H1 (cell line): ENCODE measurements at regions not wholly inside any gene's neighbourhood (a gene's known extent, or its start where the extent isn't known, plus 50 kb on each side); places are given as distances from the start of the nearest gene placed in this dataset.

Experiments
- CTCF ChIA-PET: fragments of 300-600 bp; sonication (Branson Sonifier 250); formaldehyde crosslinking; loops from one replicate; lab custom pipeline; 2021; ENCODE audit not compliant: partially characterized antibody; lab: Charles Lee
- POLR2A ChIA-PET: fragments of 300-600 bp; sonication (Branson Sonifier 250); formaldehyde crosslinking; loops from one replicate; lab custom pipeline; 2021; ENCODE audit warnings: inconsistent platforms; ENCODE audit not compliant: partially characterized antibody; lab: Charles Lee
- DNase-seq, 2 experiments: peaks; one replicate each; pipeline versions ENCODE4 v3.0.0 to v3.0.0-alpha.2; 2010 to 2022; ENCODE audit warnings: low spot score in 2 of 2, low read depth in 1 of 2, mixed read lengths in 1 of 2
- FAIRE-seq: peaks from 2 replicates; lab custom pipeline; 2011; peaks lifted over from hg19 to GRCh38; lab: Jason Lieb, UNC
- H2AFZ ChIP-seq: 2 replicates; pipeline ENCODE4 v1.8.1; 2012; ENCODE audit warnings: low read length, inconsistent platforms
- H2AK5ac ChIP-seq: 2 replicates; pipeline ENCODE4 v1.6.1; 2013; ENCODE audit warnings: low read depth, low read length
- H2BK120ac ChIP-seq: replicated peaks from 2 replicates; pipeline ENCODE3; 2013; ENCODE audit warnings: low read depth, low read length, inconsistent platforms
- H2BK12ac ChIP-seq: 2 replicates; pipeline ENCODE4 v1.6.1; 2013; ENCODE audit warnings: low read depth, low read length
- H2BK15ac ChIP-seq: 2 replicates; pipeline ENCODE4 v1.6.1; 2013; ENCODE audit warnings: low read length
- H2BK20ac ChIP-seq: 2 replicates; pipeline ENCODE4 v1.6.1; 2013; ENCODE audit warnings: low read length
- H2BK5ac ChIP-seq: 2 replicates; pipeline ENCODE4 v1.6.1; 2013; ENCODE audit warnings: low read depth, low read length
- H3K14ac ChIP-seq: 2 replicates; pipeline ENCODE4 v1.6.1; 2013; ENCODE audit warnings: inconsistent platforms; ENCODE audit not compliant: insufficient read length
- H3K18ac ChIP-seq: 2 replicates; pipeline ENCODE4 v1.6.1; 2013; ENCODE audit warnings: low read length; ENCODE audit errors: extremely low read depth
- H3K23ac ChIP-seq: 2 replicates; pipeline ENCODE4 v1.6.1; 2013; ENCODE audit warnings: inconsistent platforms; ENCODE audit not compliant: insufficient read length
- H3K23me2 ChIP-seq: 2 replicates; pipeline ENCODE4 v1.6.1; 2013; ENCODE audit warnings: low read depth, low read length
- H3K27ac ChIP-seq: 2 replicates; pipeline ENCODE4 v1.6.1; 2011; ENCODE audit warnings: low read depth, low read length, inconsistent platforms
- H3K27me3 ChIP-seq, 4 experiments: replicated peaks in 1 of 4; 1 replicate in 1 of 4; 2 replicates in 3 of 4; pipeline versions ENCODE4 v1.6.1 to v1.8.1; 2011 to 2013; ENCODE audit warnings: low read length in 3 of 4, mild to moderate bottlenecking in 3 of 4, inconsistent platforms in 2 of 4, mixed read lengths in 2 of 4, moderate library complexity in 1 of 4; ENCODE audit not compliant: control insufficient read depth in 3 of 4, insufficient read depth in 3 of 4; ENCODE audit errors: extremely low read depth in 1 of 4
- H3K36me3 ChIP-seq, 4 experiments: 2 replicates each; pipeline versions ENCODE4 v1.6.1 to v1.8.1; 2011 to 2013; ENCODE audit warnings: mild to moderate bottlenecking in 4 of 4, low read length in 3 of 4, moderate library complexity in 2 of 4, control low read depth in 1 of 4, inconsistent platforms in 1 of 4; ENCODE audit not compliant: insufficient read depth in 4 of 4, control insufficient read depth in 2 of 4
- H3K4ac ChIP-seq: replicated peaks from 2 replicates; pipeline ENCODE3; 2013; ENCODE audit warnings: low read length, low read depth, mixed read lengths, inconsistent platforms; ENCODE audit not compliant: insufficient read length
- H3K4me1 ChIP-seq, 4 experiments: replicated peaks in 1 of 4; 1 replicate in 1 of 4; 2 replicates in 3 of 4; pipeline versions ENCODE4 v1.6.1 to v1.8.1; 2011 to 2013; ENCODE audit warnings: low read length in 3 of 4, inconsistent platforms in 2 of 4, mixed read lengths in 1 of 4; ENCODE audit not compliant: insufficient read depth in 4 of 4, control insufficient read depth in 3 of 4
- H3K4me2 ChIP-seq, 2 experiments: 2 replicates each; pipeline versions ENCODE4 v1.6.1 to v1.8.1; 2011 to 2013; ENCODE audit warnings: low read depth in 2 of 2, low read length in 2 of 2, control low read depth in 1 of 2, inconsistent platforms in 1 of 2, mild to moderate bottlenecking in 1 of 2; ENCODE audit not compliant: insufficient read depth in 1 of 2
- H3K4me3 ChIP-seq, 4 experiments: fragments of 200-600, 300-600 bp in 1 of 4; sonication (generic), shearing (Covaris generic), sonication (Bioruptor Twin) in 1 of 4; 2 replicates each; pipeline versions ENCODE4 v1.5.1 to v1.8.1; 2011 to 2016; ENCODE audit warnings: low read length in 4 of 4, low read depth in 3 of 4, control low read depth in 2 of 4, inconsistent platforms in 2 of 4, mild to moderate bottlenecking in 2 of 4, mixed read lengths in 1 of 4, moderate library complexity in 1 of 4; ENCODE audit not compliant: insufficient read depth in 2 of 4; ENCODE audit errors: extremely low read depth in 1 of 4
- H3K56ac ChIP-seq: replicated peaks from 2 replicates; pipeline ENCODE3; 2013; ENCODE audit warnings: low read depth, mild to moderate bottlenecking, mixed read lengths, low read length, inconsistent platforms; ENCODE audit not compliant: insufficient read length
- H3K79me1 ChIP-seq: 2 replicates; pipeline ENCODE4 v1.6.1; 2013; ENCODE audit warnings: low read depth, low read length, control low read depth
- H3K79me2 ChIP-seq, 2 experiments: 2 replicates each; pipeline versions ENCODE4 v1.6.1 to v1.8.1; 2012 to 2013; ENCODE audit warnings: low read length in 2 of 2, mild to moderate bottlenecking in 2 of 2, inconsistent platforms in 1 of 2; ENCODE audit not compliant: insufficient read depth in 2 of 2, control insufficient read depth in 1 of 2
- H3K9ac ChIP-seq, 4 experiments: replicated peaks in 1 of 4; 1 replicate in 1 of 4; 2 replicates in 3 of 4; pipeline versions ENCODE4 v1.6.1 to v1.8.1; 2011 to 2013; ENCODE audit warnings: low read depth in 3 of 4, low read length in 3 of 4, control low read depth in 2 of 4, mild to moderate bottlenecking in 2 of 4, moderate library complexity in 2 of 4, inconsistent platforms in 1 of 4; ENCODE audit errors: extremely low read depth in 1 of 4
- H3K9me3 ChIP-seq, 2 experiments: 2 replicates each; pipeline versions ENCODE4 v1.6.1 to v1.8.1; 2012 to 2013; ENCODE audit warnings: mild to moderate bottlenecking in 2 of 2, moderate library complexity in 2 of 2, control low read depth in 1 of 2, inconsistent platforms in 1 of 2, low read depth in 1 of 2, low read length in 1 of 2, mixed read lengths in 1 of 2; ENCODE audit not compliant: insufficient read depth in 2 of 2
- H4K20me1 ChIP-seq, 2 experiments: replicated peaks in 1 of 2; 2 replicates each; pipeline versions ENCODE3 to v1.8.1; 2011 to 2013; ENCODE audit warnings: inconsistent platforms in 2 of 2, low read length in 2 of 2, mild to moderate bottlenecking in 1 of 2; ENCODE audit not compliant: insufficient read depth in 2 of 2, control insufficient read depth in 1 of 2
- H4K5ac ChIP-seq: 2 replicates; pipeline ENCODE4 v1.6.1; 2013; ENCODE audit warnings: low read length, low read depth, mixed read lengths, inconsistent platforms; ENCODE audit not compliant: insufficient read length
- H4K8ac ChIP-seq: 2 replicates; pipeline ENCODE4 v1.8.0; 2013; ENCODE audit warnings: mild to moderate bottlenecking, moderate library complexity, low read length, inconsistent platforms; ENCODE audit not compliant: insufficient read depth; ENCODE audit errors: extremely low read depth
- H4K91ac ChIP-seq: replicated peaks from 2 replicates; pipeline ENCODE3; 2013; ENCODE audit warnings: low read length, mixed read lengths, inconsistent platforms; ENCODE audit not compliant: insufficient read length
- CBX5 ChIP-seq: fragments of 300-800, 300-1000 bp; sonication (generic); IDR thresholded peaks from 2 replicates; pipeline ENCODE4 v1.7.1; 2016; ENCODE audit warnings: antibody characterized with exemption, low read length, low read depth
- CHD1 ChIP-seq: IDR thresholded peaks from 2 replicates; pipeline ENCODE4 v1.6.1; 2012; ENCODE audit warnings: low read depth, low read length, improper control_type of control experiment
- EP300 ChIP-seq, 2 experiments: IDR thresholded peaks; 1 replicate in 1 of 2; 2 replicates in 1 of 2; pipeline ENCODE4 v1.6.1; 2011 to 2012; ENCODE audit warnings: low read depth in 2 of 2, low read length in 2 of 2, mild to moderate bottlenecking in 2 of 2, borderline replicate concordance in 1 of 2, inconsistent platforms in 1 of 2, moderate library complexity in 1 of 2
- POU5F1 ChIP-seq: IDR thresholded peaks from 2 replicates; pipeline ENCODE4 v1.6.1; 2011; ENCODE audit warnings: low read depth, mild to moderate bottlenecking, low read length, moderate library complexity
- RBBP5 ChIP-seq: IDR thresholded peaks from 2 replicates; pipeline ENCODE4 v1.7.1; 2012; ENCODE audit warnings: low read depth, mild to moderate bottlenecking, inconsistent platforms, low read length, moderate library complexity, borderline replicate concordance
- RNF2 ChIP-seq: fragments of 200-900, 300-1000 bp; sonication (generic); IDR thresholded peaks from 2 replicates; pipeline ENCODE4 v1.7.1; 2016; ENCODE audit warnings: borderline replicate concordance, low read depth, mild to moderate bottlenecking, antibody characterized with exemption, low read length; ENCODE audit not compliant: poor library complexity, severe bottlenecking; ENCODE audit errors: missing control alignments
- RXRA ChIP-seq: IDR thresholded peaks from 2 replicates; pipeline ENCODE4 v1.6.1; 2011; ENCODE audit warnings: low read depth, mild to moderate bottlenecking, low read length, moderate library complexity; ENCODE audit not compliant: insufficient read depth
- WGBS, 2 experiments: shearing (Covaris generic) in 1 of 2; methylation state at CpG; one replicate each; pipeline versions ENCODE4 v1.1.6 to v1.1.7; 2013 to 2015; ENCODE audit warnings: low lambda C conversion rate in 2 of 2, mixed read lengths in 2 of 2, inconsistent platforms in 1 of 2, low coverage in 1 of 2, missing lambda C conversion rate in 1 of 2; ENCODE audit not compliant: insufficient replicate concordance in 2 of 2, insufficient coverage in 1 of 2, insufficient read length in 1 of 2; ENCODE audit errors: extremely low coverage in 1 of 2, missing lambda C conversion rate in 1 of 2; 5-methylcytosine and 5-hydroxymethylcytosine counted together

- WGBS, 2 experiments, result 73% methylated on average over 2 of the region's 2 CpGs; no CpG with 5 or more reads in 1 of the 2 experiments
- CTCF ChIA-PET, result interaction anchor here (0.9 to 3.1 kb wide), 4 partner anchors 11 to 29 kb away, joined by 3 to 15 read pairs (median 8); no protein-coding TSS in a partner anchor
- TF ChIP-seq RNF2 (no peak), POU5F1 (no peak), CHD1 (no peak), CBX5 (no peak), RBBP5 (no peak), EP300 (IDR thresholded peaks at IDR 0.05; ENCODE audit: borderline replicate concordance in 1 of 2, low read depth in 2 of 2, low read length in 2 of 2) (no peak), RXRA (no peak)
Observed at GRCh38 chr10:77724820-77725219, 87.2 kb upstream of the KCNMA1 start.

More at GRCh38 chr10:77724820-77725219, 87.2 kb upstream of the KCNMA1 start:
- H4K5ac ChIP-seq, result no peak overlapping the region
- H3K27me3 ChIP-seq, result no peaks in the 10 kb centered on the region
- POLR2A ChIA-PET, result interaction anchor here (1.6 kb wide), 1 partner anchor 10 kb away, joined by 4 read pairs; no protein-coding TSS in a partner anchor
- H3K4me3 ChIP-seq, result no peak overlapping the region
- H3K4me1 ChIP-seq, result no peaks in the 10 kb centered on the region
- H3K18ac ChIP-seq, result no peak overlapping the region
- H2BK12ac ChIP-seq, result no peak overlapping the region
- H3K79me2 ChIP-seq, result no peaks in the 10 kb centered on the region
- no peak overlapping the region for H3K14ac ChIP-seq
- DNase-seq, result no peak
- no peak overlapping the region for H2BK20ac ChIP-seq
- H4K91ac ChIP-seq, result no peak overlapping the region
- no peak for FAIRE-seq
- no peak overlapping the region for H2BK5ac ChIP-seq
- no peaks in the 10 kb centered on the region for H4K20me1 ChIP-seq
- H2AK5ac ChIP-seq, result no peak overlapping the region
- no peak overlapping the region for H3K27ac ChIP-seq
- no peaks in the 10 kb centered on the region for H3K79me1 ChIP-seq
- no peak overlapping the region for H4K8ac ChIP-seq
- no peak overlapping the region for H3K56ac ChIP-seq
- H3K23me2 ChIP-seq, result no peaks in the 10 kb centered on the region
- no peak overlapping the region for H2BK15ac ChIP-seq
- H3K4me2 ChIP-seq, result no peak overlapping the region
- no peak overlapping the region for H2AFZ ChIP-seq
- H3K4ac ChIP-seq, result no peak overlapping the region
- H3K9me3 ChIP-seq, result no peaks in the 10 kb centered on the region
- H2BK120ac ChIP-seq, result no peak overlapping the region
- no peaks in the 10 kb centered on the region for H3K36me3 ChIP-seq
- H3K23ac ChIP-seq, result no peak overlapping the region
- no peak overlapping the region for H3K9ac ChIP-seq
